ENCODE measurements at regions not wholly inside any gene's neighbourhood (a gene's known extent, or its start where the extent isn't known, plus 50 kb on each side); places are given as distances from the start of the nearest gene placed in this dataset.

DNA sequence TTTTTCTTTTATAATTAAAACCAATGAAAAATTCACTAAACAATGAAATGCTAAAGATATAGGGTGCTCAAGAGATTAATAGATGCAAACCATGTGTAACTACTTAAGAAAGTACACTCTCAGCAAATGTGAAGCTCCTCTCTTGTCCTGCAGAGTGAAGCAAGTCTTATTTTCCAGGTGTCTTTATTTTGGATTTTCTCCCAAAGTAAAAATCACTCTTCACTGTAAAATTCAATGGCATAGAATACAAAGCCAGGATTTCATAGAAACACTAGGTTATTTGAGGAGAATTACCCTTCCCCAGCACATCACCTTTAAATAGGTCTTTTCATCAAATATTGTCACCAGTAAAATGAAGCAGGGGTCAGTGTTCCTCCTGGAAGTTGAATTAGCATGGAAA lies 57.0 kb upstream of the GIMD1 start:
- Histone ChIP-seq H3K4me3 (no peak overlapping the region), H3K9me3 (replicated peaks) (no peaks in the 10 kb centered on the region), H3K36me3 (no peaks in the 10 kb centered on the region), H3K4me1 (no peaks in the 10 kb centered on the region), H3K27me3 (ENCODE audit: low read depth) (no peaks in the 10 kb centered on the region), H3K27ac (replicated peaks) (no peak overlapping the region)
- TF ChIP-seq, protein P1, sequence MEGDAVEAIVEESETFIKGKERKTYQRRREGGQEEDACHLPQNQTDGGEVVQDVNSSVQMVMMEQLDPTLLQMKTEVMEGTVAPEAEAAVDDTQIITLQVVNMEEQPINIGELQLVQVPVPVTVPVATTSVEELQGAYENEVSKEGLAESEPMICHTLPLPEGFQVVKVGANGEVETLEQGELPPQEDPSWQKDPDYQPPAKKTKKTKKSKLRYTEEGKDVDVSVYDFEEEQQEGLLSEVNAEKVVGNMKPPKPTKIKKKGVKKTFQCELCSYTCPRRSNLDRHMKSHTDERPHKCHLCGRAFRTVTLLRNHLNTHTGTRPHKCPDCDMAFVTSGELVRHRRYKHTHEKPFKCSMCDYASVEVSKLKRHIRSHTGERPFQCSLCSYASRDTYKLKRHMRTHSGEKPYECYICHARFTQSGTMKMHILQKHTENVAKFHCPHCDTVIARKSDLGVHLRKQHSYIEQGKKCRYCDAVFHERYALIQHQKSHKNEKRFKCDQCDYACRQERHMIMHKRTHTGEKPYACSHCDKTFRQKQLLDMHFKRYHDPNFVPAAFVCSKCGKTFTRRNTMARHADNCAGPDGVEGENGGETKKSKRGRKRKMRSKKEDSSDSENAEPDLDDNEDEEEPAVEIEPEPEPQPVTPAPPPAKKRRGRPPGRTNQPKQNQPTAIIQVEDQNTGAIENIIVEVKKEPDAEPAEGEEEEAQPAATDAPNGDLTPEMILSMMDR (IDR thresholded peaks at IDR 0.05; ENCODE audit: borderline replicate concordance): no peak
- no peak for DNase-seq
- intact Hi-C loops (cut with micrococcal nuclease): no loop called here

GRCh38 chr4:106424426-106424825 lies 55.8 kb upstream of the GIMD1 start:
- TF ChIP-seq, protein P1 (IDR thresholded peaks at IDR 0.05; ENCODE audit: borderline replicate concordance): no peak
- Histone ChIP-seq H3K27ac (replicated peaks) (no peak overlapping the region), H3K36me3 (no peaks in the 10 kb centered on the region), H3K9me3 (replicated peaks) (no peaks in the 10 kb centered on the region), H3K27me3 (ENCODE audit: low read depth) (no peaks in the 10 kb centered on the region), H3K4me3 (no peak overlapping the region), H3K4me1 (no peaks in the 10 kb centered on the region)
- no peak for DNase-seq
- intact Hi-C loops (cut with micrococcal nuclease): no loop called here

DNA sequence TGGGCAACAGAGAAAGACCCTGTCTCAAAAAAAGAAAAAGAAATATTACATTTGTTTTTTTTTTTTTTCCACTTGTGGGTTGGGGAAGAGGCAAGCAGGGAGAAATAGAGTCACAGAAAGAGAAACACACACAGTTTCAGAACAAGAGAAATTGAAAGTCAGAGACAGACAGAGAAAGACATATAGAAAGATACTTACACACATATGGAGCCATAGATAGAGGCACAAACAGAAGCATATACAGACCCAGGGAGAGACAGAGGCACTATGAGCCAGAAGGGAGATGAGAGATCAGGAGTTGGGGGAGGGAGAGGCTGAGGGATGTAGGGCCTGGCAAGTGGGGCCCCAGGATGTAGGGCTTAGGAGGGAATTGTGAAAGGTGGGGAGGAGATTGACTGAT lies 55.2 kb upstream of the GIMD1 start:
- DNase-seq: no peak
- intact Hi-C loops (cut with micrococcal nuclease): no loop called here
- no peaks in the 10 kb centered on the region for H3K4me1 ChIP-seq
- no peaks in the 10 kb centered on the region for H3K27me3 ChIP-seq (ENCODE audit: low read depth)
- H3K27ac ChIP-seq (replicated peaks): no peak overlapping the region
- H3K36me3 ChIP-seq: no peaks in the 10 kb centered on the region
- TF ChIP-seq, protein P1 (IDR thresholded peaks at IDR 0.05; ENCODE audit: borderline replicate concordance): no peak
- H3K9me3 ChIP-seq (replicated peaks): no peaks in the 10 kb centered on the region
- H3K4me3 ChIP-seq: no peak overlapping the region

DNA sequence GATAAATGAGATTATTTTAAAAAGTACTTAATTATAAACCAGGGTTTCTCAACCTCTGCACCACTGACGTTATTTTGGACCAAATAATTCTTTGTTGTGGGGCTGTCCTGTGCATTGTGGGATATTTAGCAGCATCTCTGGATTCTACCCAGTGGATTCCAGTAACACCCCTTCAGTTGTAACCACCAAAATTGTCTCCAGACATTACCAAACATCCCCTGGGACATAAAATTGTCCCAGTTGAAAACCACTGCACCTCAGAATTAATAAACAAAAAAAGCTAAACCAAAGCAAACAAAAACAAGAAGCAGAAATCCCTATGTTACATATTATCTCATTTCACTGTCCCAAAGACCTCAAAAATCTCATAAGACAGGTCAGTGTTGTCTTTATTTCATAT lies 54.2 kb upstream of the GIMD1 start:
- no peak overlapping the region for H3K4me3 ChIP-seq
- TF ChIP-seq, protein P1 (IDR thresholded peaks at IDR 0.05; ENCODE audit: borderline replicate concordance): no peak
- no peaks in the 10 kb centered on the region for H3K36me3 ChIP-seq
- intact Hi-C loops (cut with micrococcal nuclease): no loop called here
- no peak for DNase-seq
- no peaks in the 10 kb centered on the region for H3K4me1 ChIP-seq
- no peaks in the 10 kb centered on the region for H3K27me3 ChIP-seq (ENCODE audit: low read depth)
- H3K9me3 ChIP-seq (replicated peaks): no peaks in the 10 kb centered on the region
- H3K27ac ChIP-seq (replicated peaks): no peak overlapping the region

GRCh38 chr4:106421441-106422296 lies 53.1 kb upstream of the GIMD1 start:
- H3K9me3 ChIP-seq (replicated peaks): no peaks in the 10 kb centered on the region
- no peaks in the 10 kb centered on the region for H3K27me3 ChIP-seq (ENCODE audit: low read depth)
- no peak for DNase-seq
- no peaks in the 10 kb centered on the region for H3K4me1 ChIP-seq
- H3K4me3 ChIP-seq: no peak overlapping the region
- intact Hi-C loops (cut with micrococcal nuclease): no loop called here
- H3K36me3 ChIP-seq: no peaks in the 10 kb centered on the region
- TF ChIP-seq, protein P1 (IDR thresholded peaks at IDR 0.05; ENCODE audit: borderline replicate concordance): no peak
- H3K27ac ChIP-seq (replicated peaks): no peak overlapping the region
